Parathyroid adenoma (tissue), 2 donors: ENCODE measurements at regions not wholly inside any gene's neighbourhood (a gene's known extent, or its start where the extent isn't known, plus 50 kb on each side); places are given as distances from the start of the nearest gene placed in this dataset.

Experiments
- H2AFZ ChIP-seq: fragments of 300-600 bp; sonication (generic); one replicate; pipeline ENCODE4 v1.7.0; 2017; ENCODE audit warnings: antibody characterized with exemption, mild to moderate bottlenecking
- H3K27ac ChIP-seq: fragments of 300-600 bp; sonication (generic); one replicate; pipeline ENCODE4 v1.7.0; 2017
- H3K27me3 ChIP-seq: fragments of 300-600 bp; sonication (generic); one replicate; pipeline ENCODE4 v1.7.0; 2017; ENCODE audit warnings: low read length; ENCODE audit not compliant: control insufficient read depth, insufficient read depth
- H3K36me3 ChIP-seq: fragments of 300-600 bp; sonication (generic); one replicate; pipeline ENCODE4 v1.7.0; 2017; ENCODE audit warnings: low read length; ENCODE audit not compliant: control insufficient read depth, insufficient read depth
- H3K4me1 ChIP-seq: fragments of 300-600 bp; sonication (generic); one replicate; pipeline ENCODE4 v1.7.0; 2017; ENCODE audit warnings: control low read depth
- H3K4me2 ChIP-seq: fragments of 300-600 bp; sonication (generic); one replicate; pipeline ENCODE4 v1.7.0; 2017; ENCODE audit warnings: low read length
- H3K4me3 ChIP-seq: fragments of 300-600 bp; sonication (generic); one replicate; pipeline ENCODE4 v1.7.0; 2017; ENCODE audit warnings: low read depth, low read length
- H3K79me2 ChIP-seq: fragments of 300-600 bp; sonication (generic); one replicate; pipeline ENCODE4 v1.7.0; 2017; ENCODE audit warnings: control low read depth
- H3K9ac ChIP-seq: fragments of 300-600 bp; sonication (generic); one replicate; pipeline ENCODE4 v1.7.0; 2017; ENCODE audit warnings: mild to moderate bottlenecking
- H3K9me3 ChIP-seq: fragments of 300-600 bp; sonication (generic); one replicate; pipeline ENCODE4 v1.7.0; 2017; ENCODE audit warnings: low read length; ENCODE audit not compliant: control insufficient read depth
- TF ChIP-seq, protein P1 (sequence below): fragments of 300-600 bp; sonication (generic); IDR thresholded peaks from one replicate; pipeline ENCODE4 v1.7.0; 2017; ENCODE audit warnings: antibody characterized with exemption, mild to moderate bottlenecking
- donor health status: primary hyperparathyroidism.

GRCh38 chr2:220281771-220282170 lies 654.3 kb downstream of the SLC4A3 start:
- Histone ChIP-seq H3K4me3 (no peak overlapping the region), H3K9me3 (no peaks in the 10 kb centered on the region), H3K4me2 (no peak overlapping the region), H3K36me3 (no peaks in the 10 kb centered on the region), H3K4me1 (no peaks in the 10 kb centered on the region), H3K27me3 (no peaks in the 10 kb centered on the region), H3K27ac (no peak overlapping the region), H2AFZ (no peak overlapping the region), H3K9ac (no peak overlapping the region), H3K79me2 (no peaks in the 10 kb centered on the region)
- TF ChIP-seq, protein P1, sequence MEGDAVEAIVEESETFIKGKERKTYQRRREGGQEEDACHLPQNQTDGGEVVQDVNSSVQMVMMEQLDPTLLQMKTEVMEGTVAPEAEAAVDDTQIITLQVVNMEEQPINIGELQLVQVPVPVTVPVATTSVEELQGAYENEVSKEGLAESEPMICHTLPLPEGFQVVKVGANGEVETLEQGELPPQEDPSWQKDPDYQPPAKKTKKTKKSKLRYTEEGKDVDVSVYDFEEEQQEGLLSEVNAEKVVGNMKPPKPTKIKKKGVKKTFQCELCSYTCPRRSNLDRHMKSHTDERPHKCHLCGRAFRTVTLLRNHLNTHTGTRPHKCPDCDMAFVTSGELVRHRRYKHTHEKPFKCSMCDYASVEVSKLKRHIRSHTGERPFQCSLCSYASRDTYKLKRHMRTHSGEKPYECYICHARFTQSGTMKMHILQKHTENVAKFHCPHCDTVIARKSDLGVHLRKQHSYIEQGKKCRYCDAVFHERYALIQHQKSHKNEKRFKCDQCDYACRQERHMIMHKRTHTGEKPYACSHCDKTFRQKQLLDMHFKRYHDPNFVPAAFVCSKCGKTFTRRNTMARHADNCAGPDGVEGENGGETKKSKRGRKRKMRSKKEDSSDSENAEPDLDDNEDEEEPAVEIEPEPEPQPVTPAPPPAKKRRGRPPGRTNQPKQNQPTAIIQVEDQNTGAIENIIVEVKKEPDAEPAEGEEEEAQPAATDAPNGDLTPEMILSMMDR, result no peak

DNA sequence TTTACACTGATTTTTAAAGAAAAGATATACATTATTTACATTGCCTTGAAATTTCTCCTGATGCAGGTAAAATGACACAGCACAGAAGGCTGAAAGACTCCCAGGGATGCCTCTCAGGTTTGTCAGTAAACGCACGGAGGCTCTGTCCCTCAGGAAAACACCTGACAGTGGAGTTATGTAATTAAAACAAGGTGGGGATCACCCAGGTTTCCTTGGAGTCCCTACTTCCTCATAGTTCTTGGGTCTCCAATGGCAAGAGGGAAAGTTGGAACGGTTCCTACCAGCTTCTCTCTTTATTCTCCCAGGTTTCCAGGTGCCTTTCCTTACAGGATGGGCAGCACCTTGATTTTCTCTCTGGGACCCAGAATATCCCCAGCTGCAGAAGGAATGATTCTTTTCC lies 654.8 kb downstream of the SLC4A3 start:
- TF ChIP-seq, protein P1, result no peak
- Histone ChIP-seq H3K4me2 (no peak overlapping the region), H3K4me1 (no peaks in the 10 kb centered on the region), H3K27ac (no peak overlapping the region), H3K9me3 (no peaks in the 10 kb centered on the region), H3K79me2 (no peaks in the 10 kb centered on the region), H3K4me3 (no peak overlapping the region), H3K9ac (no peak overlapping the region), H3K36me3 (no peaks in the 10 kb centered on the region), H2AFZ (no peak overlapping the region), H3K27me3 (no peaks in the 10 kb centered on the region)

GRCh38 chr2:220293966-220294365 lies 666.5 kb downstream of the SLC4A3 start:
- TF ChIP-seq, protein P1, result no peak
- Histone ChIP-seq H3K9ac (no peak overlapping the region), H3K36me3 (no peaks in the 10 kb centered on the region), H3K4me2 (no peak overlapping the region), H3K27me3 (no peaks in the 10 kb centered on the region), H3K9me3 (no peaks in the 10 kb centered on the region), H3K4me1 (no peaks in the 10 kb centered on the region), H2AFZ (no peak overlapping the region), H3K4me3 (no peak overlapping the region), H3K79me2 (no peaks in the 10 kb centered on the region), H3K27ac (no peak overlapping the region)

DNA sequence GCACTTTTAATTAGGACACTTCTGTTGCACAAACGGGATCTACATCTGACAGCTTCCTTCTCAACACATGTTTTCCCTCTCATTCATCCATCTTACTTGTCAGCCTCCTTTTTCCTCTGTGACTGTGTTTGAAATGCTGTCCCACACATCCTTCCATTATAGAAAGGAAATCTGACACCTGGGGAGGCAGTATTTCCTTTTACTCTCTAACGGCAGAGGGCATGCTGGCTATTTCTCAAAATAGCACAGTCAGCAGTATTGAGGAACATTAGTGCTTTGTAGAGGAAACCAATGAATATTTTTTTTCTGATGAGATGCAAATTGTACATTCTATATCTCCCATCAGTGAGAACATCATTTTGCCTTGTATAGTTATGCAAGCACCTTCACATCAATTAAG lies 668.7 kb downstream of the SLC4A3 start:
- Histone ChIP-seq H3K27ac (no peak overlapping the region), H3K4me3 (no peak overlapping the region), H3K9ac (no peak overlapping the region), H3K36me3 (no peaks in the 10 kb centered on the region), H3K9me3 (no peaks in the 10 kb centered on the region), H3K27me3 (no peaks in the 10 kb centered on the region), H2AFZ (no peak overlapping the region), H3K4me2 (no peak overlapping the region), H3K4me1 (no peaks in the 10 kb centered on the region), H3K79me2 (no peaks in the 10 kb centered on the region)
- TF ChIP-seq, protein P1, result no peak

DNA sequence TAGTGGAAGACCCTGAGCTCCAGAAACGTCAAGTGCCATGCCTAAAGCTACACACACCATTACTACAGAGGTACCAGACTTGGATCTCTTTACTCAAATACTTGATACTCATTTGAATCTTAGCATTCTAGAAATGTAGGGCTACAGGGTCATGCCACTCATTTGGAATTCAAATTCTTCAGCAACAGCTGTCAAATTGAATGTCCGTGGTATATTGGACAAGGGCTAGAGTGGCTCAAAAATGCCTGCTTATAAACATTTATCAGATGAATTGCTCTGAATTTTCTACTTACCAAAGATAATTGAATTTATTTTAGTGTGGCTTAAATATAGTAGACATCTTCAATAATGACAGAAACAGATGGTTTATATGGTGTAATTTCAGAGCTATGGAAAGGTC lies 669.7 kb downstream of the SLC4A3 start:
- Histone ChIP-seq H3K27me3 (no peaks in the 10 kb centered on the region), H3K79me2 (no peaks in the 10 kb centered on the region), H3K9ac (no peak overlapping the region), H3K4me1 (no peaks in the 10 kb centered on the region), H3K36me3 (no peaks in the 10 kb centered on the region), H3K4me2 (no peak overlapping the region), H3K4me3 (no peak overlapping the region), H2AFZ (no peak overlapping the region), H3K27ac (no peak overlapping the region), H3K9me3 (no peaks in the 10 kb centered on the region)
- TF ChIP-seq, protein P1, result no peak
